Kidney (tissue), 13 donors: ENCODE measurements at regions not wholly inside any gene's neighbourhood (a gene's known extent, or its start where the extent isn't known, plus 50 kb on each side); places are given as distances from the start of the nearest gene placed in this dataset.

Experiments used
- DNase-seq, 5 donors: peaks; one replicate each; pipeline ENCODE4 v3.0.0-alpha.2; 2013 to 2020
- FAIRE-seq: peaks from 2 replicates; lab custom pipeline; 2012; peaks lifted over from hg19 to GRCh38; lab: Jason Lieb, UNC
- H3K27ac ChIP-seq, 2 donors: one replicate each; pipeline ENCODE4 v1.7.0; 2013; ENCODE audit warnings: low read depth in 2 of 2, low read length in 2 of 2, inconsistent platforms in 1 of 2
- H3K27me3 ChIP-seq: one replicate; pipeline ENCODE4 v1.7.1; 2013; ENCODE audit warnings: low read length, inconsistent platforms; ENCODE audit not compliant: control insufficient read depth, insufficient read depth
- H3K36me3 ChIP-seq, 3 donors: one replicate each; pipeline versions ENCODE4 v1.7.0 to v1.7.1; 2013; ENCODE audit warnings: low read length in 3 of 3, control low read depth in 1 of 3, inconsistent platforms in 1 of 3; ENCODE audit not compliant: insufficient read depth in 3 of 3, control insufficient read depth in 2 of 3
- H3K4me1 ChIP-seq, 3 donors: one replicate each; pipeline versions ENCODE4 v1.7.0 to v1.7.1; 2013; ENCODE audit warnings: low read length in 3 of 3, inconsistent platforms in 1 of 3, low read depth in 1 of 3; ENCODE audit not compliant: control insufficient read depth in 2 of 3, insufficient read depth in 2 of 3
- H3K4me3 ChIP-seq, 3 donors: one replicate each; pipeline versions ENCODE4 v1.7.0 to v1.8.1; 2013; ENCODE audit warnings: low read length in 3 of 3, control low read depth in 1 of 3, inconsistent platforms in 1 of 3
- H3K9ac ChIP-seq, 3 donors: one replicate each; pipeline versions ENCODE4 v1.7.0 to v1.7.1; 2013; ENCODE audit warnings: low read length in 3 of 3, control low read depth in 1 of 3, inconsistent platforms in 1 of 3
- H3K9me3 ChIP-seq, 3 donors: one replicate each; pipeline versions ENCODE4 v1.7.0 to v1.7.1; 2013; ENCODE audit warnings: low read length in 3 of 3, control low read depth in 1 of 3, inconsistent platforms in 1 of 3; ENCODE audit not compliant: control insufficient read depth in 2 of 3, insufficient read depth in 1 of 3
- CTCF ChIP-seq: IDR thresholded peaks from 3 replicates; pipeline ENCODE4 v1.5.1; 2012; ENCODE audit warnings: mild to moderate bottlenecking, moderate library complexity, borderline replicate concordance; ENCODE audit not compliant: insufficient read depth; ENCODE audit errors: extremely low read depth
- intact Hi-C: fragments of 100-400 bp; cut with DNase I; formaldehyde crosslinking; loops from one replicate; pipeline ENCODE4 v1.11.1; 2022
- donor health status: control.
- donor health status: control.
- donor health status: control.
- donor health status: control.
- donor health status: control.
- donor health status: DM: yes; HTN: yes; CAD: no.
- donor health status: Normal renal cell carcinoma (clear cell type).

- Histone ChIP-seq H3K27ac (no peak overlapping the region), H3K4me3 (no peak overlapping the region), H3K9ac (no peak overlapping the region), H3K4me1 (no peaks in the 10 kb centered on the region), H3K36me3 (no peaks in the 10 kb centered on the region), H3K9me3 (no peaks in the 10 kb centered on the region), H3K27me3 (no peaks in the 10 kb centered on the region)
- intact Hi-C loops = no loop called here
- DNase-seq = no peak
- FAIRE-seq = no peak
- TF ChIP-seq CTCF = no peak
Measured at GRCh38 chr17:69871318-69871717, 203.7 kb upstream of the KCNJ16 start.

- no peak for DNase-seq
- no peak overlapping the region for H3K4me3 ChIP-seq
Measured at GRCh38 chr17:69872675-69873262, 202.3 kb upstream of the KCNJ16 start.

GRCh38 chr17:69874175-69874670, 200.8 kb upstream of the KCNJ16 start:
- H3K4me1 ChIP-seq = no peaks in the 10 kb centered on the region
- no peak overlapping the region for H3K27ac ChIP-seq
- no peaks in the 10 kb centered on the region for H3K36me3 ChIP-seq
- no peak overlapping the region for H3K4me3 ChIP-seq
- H3K9ac ChIP-seq = no peak overlapping the region
- FAIRE-seq = no peak
- H3K27me3 ChIP-seq = no peaks in the 10 kb centered on the region
- no peak for TF ChIP-seq CTCF
- intact Hi-C loops = no loop called here
- peaks cover 0 to 5% (median 0%) of the 10 kb centered on the region in 3 donors for H3K9me3 ChIP-seq
- no peak for DNase-seq

More at GRCh38 chr17:69872675-69873262, 202.3 kb upstream of the KCNJ16 start:
- no peak overlapping the region for H3K27ac ChIP-seq
- no peak for TF ChIP-seq CTCF
- no peak for FAIRE-seq
- no peaks in the 10 kb centered on the region for H3K9me3 ChIP-seq
- H3K27me3 ChIP-seq = no peaks in the 10 kb centered on the region
- no peaks in the 10 kb centered on the region for H3K4me1 ChIP-seq
- no peak overlapping the region for H3K9ac ChIP-seq
- no peaks in the 10 kb centered on the region for H3K36me3 ChIP-seq
- intact Hi-C loops = no loop called here
